Activated CD4-positive, alpha-beta T cell treated with anti-CD3 and anti-CD28 coated beads for 48 hours (primary cell): ENCODE measurements at regions not wholly inside any gene's neighbourhood (a gene's known extent, or its start where the extent isn't known, plus 50 kb on each side); places are given as distances from the start of the nearest gene placed in this dataset.

Experiments used
- DNase-seq: peaks from one replicate; pipeline ENCODE4 v3.0.0-alpha.2; 2020

GRCh38 chr5:175236176-175236575, 207.8 kb downstream of the DRD1 start:
- no peak for DNase-seq

GRCh38 chr5:175235251-175235960, 208.6 kb downstream of the DRD1 start:
- DNase-seq: no peak

DNA sequence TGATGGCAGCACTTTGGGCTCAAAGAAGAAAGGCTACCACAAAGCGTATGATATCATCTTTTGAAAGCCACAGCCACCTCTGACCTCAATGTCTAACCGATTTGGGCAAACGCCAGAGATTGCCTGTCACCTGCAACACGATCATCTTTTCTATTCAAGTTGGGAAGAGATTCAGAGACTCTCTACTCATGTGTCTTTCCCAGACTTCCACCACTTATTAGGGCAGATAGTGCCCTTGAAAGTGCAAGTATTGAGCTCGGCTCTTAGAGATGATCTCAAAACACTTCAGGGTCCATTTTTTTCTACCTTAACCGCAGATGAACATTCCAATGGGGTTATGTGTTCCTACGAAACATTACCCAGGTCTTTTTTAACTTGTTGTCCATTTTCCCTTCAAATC, 213.7 kb downstream of the DRD1 start:
- DNase-seq: no peak

GRCh38 chr5:175226506-175226905, 217.5 kb downstream of the DRD1 start:
- DNase-seq: no peak

DNA sequence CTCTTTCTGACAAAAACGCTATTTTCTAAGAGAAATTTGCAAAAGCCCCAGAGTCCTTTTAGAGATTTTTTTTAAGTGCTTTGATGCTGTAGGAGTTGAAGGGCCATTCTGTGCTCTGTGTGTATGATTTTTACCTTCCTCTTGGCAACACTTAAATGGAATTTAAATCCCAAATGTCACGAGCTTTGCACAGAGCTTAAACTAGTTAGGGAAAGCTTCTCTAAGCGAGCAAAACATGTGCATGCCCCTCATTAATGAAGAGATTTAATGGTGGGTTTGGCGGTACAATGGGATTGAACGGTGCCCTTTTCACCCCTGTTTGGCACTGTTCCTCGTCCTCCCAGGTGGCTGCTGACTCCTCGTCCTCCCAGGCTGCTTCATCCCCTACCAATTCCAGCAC, 220.7 kb downstream of the DRD1 start:
- DNase-seq: no peak

GRCh38 chr5:175222621-175223020, 221.4 kb downstream of the DRD1 start:
- no peak for DNase-seq

GRCh38 chr5:175220549-175220948, 223.4 kb downstream of the DRD1 start:
- DNase-seq: no peak

- no peak for DNase-seq
Observed at GRCh38 chr5:175219366-175219765, 224.6 kb downstream of the DRD1 start.

DNA sequence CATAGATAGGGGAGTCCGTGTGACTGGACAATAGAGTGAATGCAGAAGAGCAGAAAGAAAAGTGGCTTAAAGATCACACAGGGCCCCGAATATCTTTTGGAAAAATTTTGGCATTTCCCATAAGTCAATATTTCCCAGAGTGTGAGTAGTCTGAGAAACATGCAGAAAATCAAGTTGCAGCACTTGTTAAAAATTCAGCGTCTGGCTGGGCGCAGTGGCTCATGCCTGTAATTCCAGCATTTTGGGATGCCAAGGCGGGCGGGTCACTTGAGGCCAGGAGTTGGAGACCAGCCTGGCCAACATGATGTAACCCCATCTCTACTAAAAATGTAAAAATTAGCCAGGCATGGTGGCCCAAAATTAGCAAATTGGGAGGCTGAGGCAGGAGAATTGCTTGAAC, 227.0 kb downstream of the DRD1 start:
- DNase-seq: no peak

- no peak for DNase-seq
Observed at GRCh38 chr5:175215906-175216305, 228.1 kb downstream of the DRD1 start.

GRCh38 chr5:175214152-175214551, 229.8 kb downstream of the DRD1 start:
- no peak for DNase-seq

- no peak for DNase-seq
Observed at GRCh38 chr5:175211956-175212756, 231.8 kb downstream of the DRD1 start.

DNA sequence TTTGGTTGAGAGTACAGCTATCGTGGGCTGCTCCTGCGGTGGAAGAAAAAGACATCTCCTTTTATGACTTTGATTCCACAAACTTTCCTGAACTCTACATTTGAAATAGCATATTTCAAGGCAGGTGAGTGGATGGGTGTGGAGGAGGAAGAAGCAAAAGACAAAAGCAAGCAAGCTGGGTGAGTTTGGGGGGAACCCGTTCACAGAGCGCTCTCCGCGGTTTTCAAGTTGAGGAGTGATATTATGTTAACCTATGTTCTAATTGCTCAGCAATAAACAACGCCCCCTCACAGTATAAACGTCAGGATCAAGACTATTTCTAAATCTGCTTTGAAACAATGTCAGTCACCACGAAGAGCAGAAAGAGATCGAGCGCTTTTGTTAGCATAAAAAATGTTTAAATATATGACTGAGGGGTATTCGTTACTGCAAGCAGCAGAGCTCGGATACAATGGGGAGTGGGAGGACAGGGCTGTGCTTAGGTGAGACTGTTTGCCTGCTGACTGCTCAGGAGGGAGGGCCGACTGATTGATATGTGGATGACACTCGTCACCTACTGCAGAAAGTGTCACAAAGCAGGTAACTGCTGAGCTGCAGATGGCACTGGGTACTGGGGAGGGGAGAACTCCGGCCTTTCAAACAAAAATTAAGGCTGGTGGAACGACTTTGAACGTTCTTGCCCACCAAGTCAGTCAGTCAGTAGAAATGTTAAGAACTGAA, 236.5 kb downstream of the DRD1 start:
- no peak for DNase-seq

- DNase-seq: no peak
Observed at GRCh38 chr5:175206669-175207068, 237.3 kb downstream of the DRD1 start.

DNA sequence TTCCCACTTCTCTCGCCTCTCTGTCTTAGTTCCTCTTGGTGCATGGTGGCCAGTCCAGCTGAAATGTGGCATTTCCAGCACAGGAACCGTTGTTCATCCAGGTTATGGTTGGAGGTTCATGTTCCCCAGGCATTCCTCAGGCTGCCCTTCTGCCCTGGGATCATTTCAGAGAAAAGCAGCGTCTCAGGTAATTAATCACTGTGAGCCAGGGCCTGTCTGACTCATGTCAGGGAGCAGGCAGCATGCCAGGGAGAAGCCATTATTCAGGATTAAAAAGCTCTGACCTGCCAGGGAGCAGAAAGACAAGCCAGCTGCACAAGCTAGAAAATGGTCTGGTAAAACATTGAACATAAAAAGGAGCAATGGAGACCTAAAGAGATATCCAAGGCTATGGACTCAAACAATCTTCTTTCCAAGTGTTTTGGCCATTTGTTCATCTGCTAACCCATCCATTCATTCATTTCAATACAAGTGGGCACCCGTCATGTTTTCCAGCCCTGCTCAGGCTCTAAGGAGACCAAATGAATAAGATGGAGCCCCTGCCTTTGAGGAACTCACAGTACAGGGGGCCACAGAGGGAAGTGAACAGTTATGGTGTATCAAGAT, 241.4 kb downstream of the DRD1 start:
- no peak for DNase-seq

DNA sequence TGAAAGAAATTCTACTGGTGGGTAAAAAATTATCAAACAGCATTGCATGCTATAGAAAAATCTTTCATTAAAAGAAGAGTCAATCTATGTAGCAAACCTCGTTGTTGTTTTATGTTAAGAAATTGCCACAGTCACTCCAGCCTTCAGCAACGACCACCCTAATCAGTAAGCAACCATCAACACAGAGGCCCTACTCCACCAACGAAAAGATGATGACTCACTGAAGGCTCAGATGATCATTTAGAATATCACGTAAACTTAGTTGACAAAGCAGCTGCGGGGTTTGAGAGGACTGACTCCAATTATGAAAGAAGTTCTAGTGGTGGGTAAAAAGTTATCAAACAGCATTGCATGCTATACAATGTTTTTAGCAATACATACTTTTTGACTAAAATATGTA, 242.6 kb downstream of the DRD1 start:
- no peak for DNase-seq

- DNase-seq: no peak
Observed at GRCh38 chr5:175195698-175196656, 248.0 kb downstream of the DRD1 start.

DNA sequence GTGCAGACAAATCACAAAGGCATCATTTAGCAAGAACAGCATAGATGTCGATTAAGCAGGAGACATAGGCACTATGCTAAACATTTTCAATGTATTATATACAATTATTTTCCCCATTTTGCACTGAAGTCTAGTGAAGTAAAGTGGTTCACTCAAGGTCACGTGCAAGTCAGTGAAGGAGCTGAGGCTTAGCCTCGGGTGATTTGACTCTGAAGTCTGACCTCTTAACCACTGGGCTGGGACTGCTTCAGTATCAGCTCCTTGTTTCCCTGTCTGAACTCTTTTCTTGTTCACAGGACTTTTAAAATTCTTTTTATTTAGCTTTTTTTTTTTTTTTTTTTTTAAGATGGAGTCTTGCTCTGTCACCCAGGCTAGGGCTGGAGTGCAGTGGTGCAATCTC, 262.7 kb downstream of the DRD1 start:
- no peak for DNase-seq

- no peak for DNase-seq
Observed at GRCh38 chr5:175170899-175171298, 273.1 kb downstream of the DRD1 start.

DNA sequence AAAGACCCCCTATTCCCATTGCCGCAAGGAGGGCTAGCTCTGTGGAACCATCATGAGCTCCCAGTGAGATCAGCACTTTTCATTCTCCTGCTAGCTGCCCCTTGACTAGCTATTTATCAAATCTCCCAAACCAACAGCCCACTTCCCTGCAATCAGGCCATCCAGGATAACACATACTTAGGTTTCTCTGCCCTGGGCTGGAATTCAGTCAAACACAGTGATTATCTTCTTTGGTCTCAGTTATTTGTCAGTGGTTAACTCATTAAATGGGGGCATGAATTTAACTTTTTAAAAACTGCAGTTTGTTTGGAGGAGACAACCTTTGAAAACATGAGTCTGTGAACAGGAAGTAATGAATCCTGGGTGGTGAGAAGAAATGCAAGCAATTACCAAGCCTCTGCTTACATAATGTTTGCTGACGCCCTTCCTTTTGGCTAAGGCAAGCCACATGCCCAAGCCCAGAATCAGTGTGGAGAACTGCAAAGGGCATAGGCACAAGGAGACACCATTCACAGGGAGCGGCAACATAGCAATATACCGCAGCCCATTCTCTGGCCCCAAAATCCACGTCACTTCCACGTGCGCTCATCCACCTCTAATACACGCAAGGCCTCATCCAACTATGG, 275.0 kb downstream of the DRD1 start:
- DNase-seq: no peak

- no peak for DNase-seq
Observed at GRCh38 chr5:175166026-175166425, 278.0 kb downstream of the DRD1 start.
